GM12878 (cell line): ENCODE measurements at regions not wholly inside any gene's neighbourhood (a gene's known extent, or its start where the extent isn't known, plus 50 kb on each side); places are given as distances from the start of the nearest gene placed in this dataset.

ENCODE experiments used
- EGR1 ChIP-seq, 2 experiments: IDR thresholded peaks; 1 replicate in 1 of 2; 2 replicates in 1 of 2; pipeline ENCODE4 v1.6.1; 2011 to 2012; ENCODE audit warnings: low read depth in 2 of 2, low read length in 2 of 2, borderline replicate concordance in 1 of 2, mild to moderate bottlenecking in 1 of 2, moderate library complexity in 1 of 2
- EZH2 ChIP-seq: IDR thresholded peaks from 2 replicates; pipeline ENCODE4 v1.6.1; 2012; ENCODE audit warnings: low read depth, mild to moderate bottlenecking, control low read depth, inconsistent platforms, low read length, borderline replicate concordance; ENCODE audit not compliant: control insufficient read depth
- TF ChIP-seq, protein P1 (sequence below): fragments of 450-650 bp; IDR thresholded peaks from 2 replicates; pipeline ENCODE4 v1.6.1; 2016; ENCODE audit warnings: mild to moderate bottlenecking

GRCh38 chr9:82492274-82492673 is 503.7 kb downstream of the SPATA31D1 start:
- TF ChIP-seq EGR1 (IDR thresholded peaks at IDR 0.05; ENCODE audit: borderline replicate concordance in 1 of 2, low read depth in 2 of 2, low read length in 2 of 2) (no peak), EZH2 (no peak)
- TF ChIP-seq, protein P1, sequence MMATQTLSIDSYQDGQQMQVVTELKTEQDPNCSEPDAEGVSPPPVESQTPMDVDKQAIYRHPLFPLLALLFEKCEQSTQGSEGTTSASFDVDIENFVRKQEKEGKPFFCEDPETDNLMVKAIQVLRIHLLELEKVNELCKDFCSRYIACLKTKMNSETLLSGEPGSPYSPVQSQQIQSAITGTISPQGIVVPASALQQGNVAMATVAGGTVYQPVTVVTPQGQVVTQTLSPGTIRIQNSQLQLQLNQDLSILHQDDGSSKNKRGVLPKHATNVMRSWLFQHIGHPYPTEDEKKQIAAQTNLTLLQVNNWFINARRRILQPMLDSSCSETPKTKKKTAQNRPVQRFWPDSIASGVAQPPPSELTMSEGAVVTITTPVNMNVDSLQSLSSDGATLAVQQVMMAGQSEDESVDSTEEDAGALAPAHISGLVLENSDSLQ, result no peak
